ENCODE measurements at regions not wholly inside any gene's neighbourhood (a gene's known extent, or its start where the extent isn't known, plus 50 kb on each side); places are given as distances from the start of the nearest gene placed in this dataset.

- no peak for DNase-seq
Measured at GRCh38 chr3:24853685-24854490, 359.2 kb upstream of the THRB start.

- DNase-seq: no peak
Measured at GRCh38 chr3:24854748-24855147, 360.1 kb upstream of the THRB start.

- DNase-seq: no peak
Measured at GRCh38 chr3:24857945-24858344, 363.3 kb upstream of the THRB start.

GRCh38 chr3:24863215-24863614 lies 368.6 kb upstream of the THRB start:
- DNase-seq: no peak

- DNase-seq: no peak
Measured at GRCh38 chr3:24867783-24868182, 373.1 kb upstream of the THRB start.

GRCh38 chr3:24881239-24881638 lies 386.6 kb upstream of the THRB start:
- DNase-seq: no peak

GRCh38 chr3:24886501-24886900 lies 391.9 kb upstream of the THRB start:
- DNase-seq: no peak

GRCh38 chr3:24890012-24890411 lies 395.4 kb upstream of the THRB start:
- DNase-seq: no peak

GRCh38 chr3:24899373-24899772 lies 404.7 kb upstream of the THRB start:
- no peak for DNase-seq

GRCh38 chr3:24899901-24900603 lies 405.4 kb upstream of the THRB start:
- DNase-seq: no peak

- DNase-seq: no peak
Measured at GRCh38 chr3:24905266-24905665, 410.6 kb upstream of the THRB start.

- no peak for DNase-seq
Measured at GRCh38 chr3:24907106-24907505, 412.5 kb upstream of the THRB start.

- DNase-seq: no peak
Measured at GRCh38 chr3:24911076-24911475, 416.4 kb upstream of the THRB start.

GRCh38 chr3:24915639-24916038 lies 421.0 kb upstream of the THRB start:
- DNase-seq: no peak

GRCh38 chr3:24917908-24918307 lies 423.3 kb upstream of the THRB start:
- DNase-seq: no peak

- DNase-seq: no peak
Measured at GRCh38 chr3:24923570-24923969, 428.9 kb upstream of the THRB start.

- DNase-seq: no peak
Measured at GRCh38 chr3:24929521-24929920, 434.9 kb upstream of the THRB start.

- no peak for DNase-seq
Measured at GRCh38 chr3:24933401-24933800, 438.8 kb upstream of the THRB start.

- DNase-seq: no peak
Measured at GRCh38 chr3:24936574-24936973, 441.9 kb upstream of the THRB start.

- DNase-seq: no peak
Measured at GRCh38 chr3:24937228-24937627, 442.6 kb upstream of the THRB start.

GRCh38 chr3:24937780-24938179 lies 443.1 kb upstream of the THRB start:
- DNase-seq: no peak

- DNase-seq: no peak
Measured at GRCh38 chr3:24943961-24944360, 449.3 kb upstream of the THRB start.

- no peak for DNase-seq
Measured at GRCh38 chr3:24944805-24945520, 450.3 kb upstream of the THRB start.

- DNase-seq: no peak
Measured at GRCh38 chr3:24945563-24945962, 450.9 kb upstream of the THRB start.
